HG02938 (cell line): ENCODE measurements at regions not wholly inside any gene's neighbourhood (a gene's known extent, or its start where the extent isn't known, plus 50 kb on each side); places are given as distances from the start of the nearest gene placed in this dataset.

Experiments used
- ATAC-seq: cut with Tn5 transposase; IDR thresholded peaks from one replicate; pipeline ENCODE4 v1.9.1; 2021; ENCODE audit warnings: mild to moderate bottlenecking, moderate library complexity; ENCODE audit not compliant: unreplicated experiment

DNA sequence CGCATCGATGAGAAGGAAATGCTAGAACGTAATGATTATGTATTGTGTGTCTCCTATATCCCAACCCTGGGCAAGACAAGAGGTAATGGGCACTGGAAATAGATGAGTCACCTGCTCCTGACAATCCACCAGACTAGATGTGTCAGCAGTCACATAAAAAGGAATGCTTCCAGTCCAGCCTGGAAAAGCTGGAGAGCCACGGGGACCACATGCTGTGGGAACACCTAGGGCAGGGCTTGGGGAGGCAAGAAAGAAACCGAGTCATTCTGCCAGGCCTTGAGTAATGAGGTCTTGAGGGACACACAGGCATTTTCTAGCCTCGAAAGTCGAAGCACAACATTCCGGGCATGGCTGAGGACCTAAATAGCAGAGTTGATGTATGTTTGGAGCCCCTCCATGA lies 716.7 kb upstream of the TMEM132C start:
- no peak for ATAC-seq

DNA sequence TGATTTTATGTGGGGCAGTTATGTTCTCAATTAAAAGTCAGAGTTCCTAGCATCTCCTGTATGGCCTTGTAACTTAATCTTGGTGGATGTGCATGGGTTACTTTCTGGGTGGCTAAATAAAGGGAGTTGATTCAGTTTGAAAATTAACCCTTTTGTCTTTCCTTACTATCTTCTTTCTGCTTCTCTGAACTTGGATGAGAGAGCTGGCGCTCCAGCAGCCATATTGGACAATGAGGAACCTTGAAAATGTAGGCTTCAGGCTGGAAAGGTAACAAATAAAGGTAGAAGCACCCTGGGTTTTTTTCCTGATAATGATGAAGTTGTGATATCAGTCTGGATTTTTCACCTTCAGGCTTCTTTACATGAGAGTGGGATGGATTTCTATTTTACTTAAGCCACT lies 714.1 kb upstream of the TMEM132C start:
- ATAC-seq = no peak

DNA sequence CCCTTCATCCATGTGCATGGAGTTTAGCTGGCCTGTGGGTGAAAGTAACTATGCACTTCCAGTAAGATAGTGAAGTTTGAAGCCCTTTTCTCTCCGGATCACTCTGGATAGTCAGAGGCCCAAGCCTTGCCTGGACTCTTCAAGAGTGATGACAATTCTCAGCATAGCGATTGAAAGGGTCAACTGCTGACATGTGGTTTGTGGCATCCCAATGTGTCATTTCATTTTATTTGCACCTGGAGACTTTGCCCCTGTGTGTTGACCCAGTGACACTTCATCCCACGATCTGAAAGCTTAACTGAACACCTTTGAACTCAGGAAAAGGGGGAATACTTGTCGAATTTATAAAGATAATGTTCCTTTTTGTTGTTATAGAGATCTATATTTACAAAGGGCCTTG lies 711.9 kb upstream of the TMEM132C start:
- ATAC-seq = no peak

DNA sequence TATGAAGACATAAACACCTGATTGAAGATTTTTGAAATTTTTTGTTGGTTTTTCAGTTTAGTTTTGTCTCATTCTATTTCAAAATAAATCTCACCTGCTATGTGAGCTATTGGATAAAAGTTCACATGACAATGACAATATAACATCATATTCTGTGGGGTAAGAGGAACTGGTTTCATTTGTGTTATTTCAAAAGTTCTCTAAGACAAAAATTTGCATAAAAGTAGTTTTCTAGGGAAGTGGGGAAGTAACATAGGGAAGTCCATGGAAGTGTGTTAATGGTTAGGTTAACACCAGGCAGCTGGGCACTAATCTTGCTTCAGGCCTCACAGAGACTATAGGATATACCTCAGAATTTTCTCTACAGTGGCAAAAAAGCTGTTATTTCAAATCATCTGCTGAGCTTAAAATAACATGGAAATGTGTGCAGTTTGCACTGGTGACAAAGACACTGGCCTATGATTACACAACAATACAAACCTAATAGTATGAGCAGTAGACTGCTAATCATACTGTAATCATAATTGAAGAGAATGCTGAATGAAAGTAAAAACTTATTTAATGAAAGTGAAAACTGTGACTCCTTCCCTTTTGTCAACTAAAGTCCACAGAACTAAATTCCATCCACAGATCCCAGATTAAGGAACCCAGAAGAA lies 710.6 kb upstream of the TMEM132C start:
- ATAC-seq = no peak

DNA sequence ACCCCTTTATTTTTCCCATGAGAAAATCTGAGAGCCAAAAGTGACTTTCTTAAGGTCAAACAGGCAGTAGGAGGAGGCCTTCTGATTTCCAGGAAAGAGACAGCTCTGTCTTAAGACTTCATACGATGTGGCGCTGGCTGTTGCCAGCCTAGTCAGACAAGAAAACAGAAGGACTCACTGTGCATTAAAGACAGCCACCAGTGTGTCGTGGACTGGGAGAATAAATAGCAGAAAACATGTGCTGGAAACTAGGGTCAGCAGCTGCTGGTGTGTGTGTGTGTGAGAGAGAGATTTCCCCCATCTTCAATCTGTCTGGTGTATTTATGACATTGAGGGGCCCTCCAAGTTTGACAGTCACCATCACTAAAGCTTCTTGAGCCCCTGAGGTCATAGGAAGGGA lies 708.6 kb upstream of the TMEM132C start:
- no peak for ATAC-seq

DNA sequence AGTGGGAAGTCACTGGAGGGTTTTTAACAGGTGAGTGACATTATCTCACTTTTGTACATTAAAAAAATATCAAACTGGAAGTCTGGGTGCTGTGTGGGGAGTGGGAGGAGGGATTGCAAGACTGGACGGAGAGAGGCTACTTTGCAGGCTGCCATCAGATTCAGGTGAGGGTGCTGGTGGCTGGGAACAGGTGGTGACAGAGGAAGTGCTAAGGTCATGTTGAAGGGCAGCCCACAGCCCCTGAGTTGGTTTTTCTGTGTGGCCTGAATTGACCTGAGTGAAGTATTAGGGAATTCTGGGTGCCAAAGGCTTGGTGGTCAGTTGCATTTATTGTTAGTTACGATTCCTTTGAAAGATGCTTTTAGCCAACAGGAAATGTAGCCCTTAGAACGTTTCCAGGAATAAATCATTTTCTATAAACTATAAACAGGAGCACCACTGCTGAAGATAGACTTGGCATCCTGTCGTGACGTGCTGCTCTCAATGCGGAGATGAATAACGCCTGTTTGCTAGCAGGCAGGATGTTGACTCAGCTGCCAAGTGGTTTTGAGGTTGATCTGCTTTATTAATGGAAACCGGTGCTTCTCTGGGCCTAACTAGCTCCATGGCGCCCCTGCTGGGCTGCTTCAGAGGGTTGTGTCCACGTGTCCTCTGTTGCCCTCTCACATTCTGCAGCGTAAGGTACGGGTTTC lies 707.5 kb upstream of the TMEM132C start:
- no peak for ATAC-seq

DNA sequence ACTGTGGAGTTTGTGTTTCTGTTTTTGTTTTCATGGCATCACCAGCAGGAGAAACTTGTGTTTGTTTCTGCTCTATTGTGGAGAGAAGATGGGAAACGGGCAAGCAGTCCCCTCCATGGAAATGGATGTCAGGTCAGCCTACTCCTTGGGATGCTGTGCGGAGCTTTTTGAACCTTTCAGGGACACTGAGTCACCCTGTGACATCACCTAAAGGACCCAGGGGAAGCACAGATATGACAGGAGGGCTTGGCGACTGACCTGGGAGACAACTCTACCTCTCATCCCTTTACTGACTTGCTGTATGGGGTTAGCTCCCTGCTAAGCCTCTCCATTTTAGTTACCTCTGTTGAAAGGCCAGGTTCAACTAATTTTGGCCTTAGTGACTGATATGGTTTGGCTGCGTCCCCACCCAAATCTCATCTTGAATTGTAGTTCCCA lies 706.9 kb upstream of the TMEM132C start:
- ATAC-seq = no peak

DNA sequence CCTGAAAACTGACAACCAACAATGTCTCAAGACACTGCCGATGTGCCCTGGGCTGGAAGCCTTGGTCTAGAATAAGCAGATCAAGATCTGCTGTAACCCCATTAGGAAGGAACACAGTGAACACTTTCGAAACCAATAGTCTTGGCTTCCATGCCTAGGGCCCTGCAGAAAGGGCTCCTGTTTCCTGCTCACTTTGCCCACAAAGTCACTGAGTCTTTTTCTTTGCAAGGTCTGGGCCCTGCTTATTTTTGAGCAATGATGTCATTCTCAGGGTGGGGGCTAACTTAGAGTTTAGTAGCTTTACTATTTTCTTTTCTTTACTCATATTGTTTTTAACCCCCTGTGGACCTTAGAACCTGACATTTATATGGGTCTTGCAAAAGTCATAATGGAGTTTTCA lies 704.2 kb upstream of the TMEM132C start:
- ATAC-seq = no peak

DNA sequence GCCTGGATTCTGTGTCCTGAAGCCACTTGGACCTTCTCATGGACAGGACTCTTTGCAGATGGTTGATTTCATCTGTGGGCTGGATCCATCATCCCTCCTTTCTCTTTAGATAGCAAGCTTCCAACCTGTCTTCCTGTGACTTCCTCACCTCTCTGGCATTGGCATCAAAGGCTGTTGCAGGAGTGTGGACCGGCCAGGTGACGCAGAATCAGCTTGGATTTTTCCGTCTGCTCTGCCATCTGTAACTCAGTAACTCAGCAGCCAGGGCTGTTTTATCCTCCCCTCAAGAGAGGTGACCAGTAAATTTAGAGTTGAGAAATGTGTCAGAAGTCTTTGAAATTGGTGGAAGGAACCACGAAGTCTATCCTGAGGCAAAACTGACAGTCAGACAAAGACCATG lies 701.7 kb upstream of the TMEM132C start:
- no peak for ATAC-seq

DNA sequence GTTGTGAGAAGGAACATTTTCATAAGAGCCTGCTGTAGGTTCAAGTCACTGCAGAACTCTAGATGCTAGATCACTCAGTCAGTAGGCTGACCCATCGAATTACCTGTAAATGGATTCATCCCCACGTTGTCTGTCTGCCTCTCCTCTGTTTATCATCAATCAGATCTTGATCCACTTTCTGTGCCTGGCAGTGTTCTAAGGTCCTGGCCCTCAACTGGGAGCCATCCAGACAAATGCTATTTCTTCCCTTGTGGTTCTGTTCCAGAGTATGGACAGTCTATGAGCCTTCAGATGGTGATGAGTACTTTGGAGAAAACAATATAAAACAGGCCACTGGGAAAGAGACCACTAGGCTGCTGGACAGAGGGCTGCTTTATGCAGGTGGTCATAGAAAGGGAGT lies 699.4 kb upstream of the TMEM132C start:
- ATAC-seq = no peak

DNA sequence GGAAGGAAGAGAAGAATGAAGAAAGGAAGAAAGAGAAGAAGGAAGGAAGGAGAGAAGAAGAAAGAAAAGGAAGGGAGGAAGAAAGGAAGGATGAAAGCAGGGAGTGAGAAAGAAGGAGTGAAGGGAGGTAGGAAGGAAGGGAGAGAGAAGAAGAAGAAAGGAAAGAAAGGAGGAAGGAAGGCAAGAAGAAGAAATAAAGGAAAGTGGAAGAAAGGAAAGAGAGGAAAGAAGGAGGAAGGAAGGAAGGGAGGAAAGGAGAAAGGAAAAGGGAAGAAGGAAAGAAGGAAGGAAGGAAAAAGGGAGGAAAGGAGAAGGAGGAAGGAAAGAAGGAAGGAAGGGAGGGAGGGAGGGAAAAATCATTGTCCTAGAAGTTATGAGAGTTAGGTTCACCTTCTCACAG lies 696.6 kb upstream of the TMEM132C start:
- no peak for ATAC-seq

DNA sequence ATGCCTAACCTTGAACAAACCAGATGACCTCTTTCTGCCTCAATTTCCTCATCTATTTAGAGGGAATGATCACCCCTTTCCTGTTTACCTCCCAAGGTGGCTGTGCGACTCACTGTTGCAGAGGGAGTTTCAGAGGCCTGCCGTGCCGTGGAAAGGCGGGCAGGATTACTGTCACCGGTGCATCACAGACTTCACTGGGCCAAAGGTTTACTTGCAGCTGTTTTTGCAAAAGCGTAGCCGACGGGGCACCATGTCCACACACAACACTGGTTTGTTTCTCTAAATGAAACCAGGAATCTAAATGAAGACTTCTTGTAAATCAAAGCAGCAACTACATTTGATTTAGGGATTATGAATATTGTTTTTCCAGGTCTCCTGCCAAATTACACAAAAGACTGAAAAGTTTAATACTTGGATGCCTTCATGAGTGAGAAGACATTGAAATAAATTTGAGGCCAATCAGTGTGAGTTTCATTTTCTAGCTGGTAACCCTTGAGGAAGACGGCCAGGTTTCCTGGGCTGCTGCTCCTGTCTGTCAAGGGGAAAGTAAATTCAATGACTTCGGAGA lies 696.1 kb upstream of the TMEM132C start:
- no peak for ATAC-seq

DNA sequence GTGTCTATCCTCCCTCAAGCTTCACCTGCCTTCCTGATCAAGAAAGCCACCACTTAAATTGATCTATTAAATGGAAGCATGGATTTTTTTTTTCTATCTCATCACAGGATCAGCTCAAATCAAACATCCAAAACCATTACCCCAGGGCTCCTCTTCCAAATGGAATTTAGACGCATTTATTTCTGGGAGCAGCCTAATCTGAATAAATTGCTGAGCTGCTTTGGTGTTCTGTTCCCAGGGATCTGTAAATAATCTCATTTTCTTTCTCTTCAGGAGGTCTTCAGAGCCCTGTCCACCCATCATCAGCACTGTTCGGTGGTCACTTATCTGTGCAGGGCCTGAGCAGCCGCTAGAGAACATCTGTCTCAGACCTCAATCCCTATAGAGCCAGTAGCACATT lies 695.4 kb upstream of the TMEM132C start:
- ATAC-seq = no peak

DNA sequence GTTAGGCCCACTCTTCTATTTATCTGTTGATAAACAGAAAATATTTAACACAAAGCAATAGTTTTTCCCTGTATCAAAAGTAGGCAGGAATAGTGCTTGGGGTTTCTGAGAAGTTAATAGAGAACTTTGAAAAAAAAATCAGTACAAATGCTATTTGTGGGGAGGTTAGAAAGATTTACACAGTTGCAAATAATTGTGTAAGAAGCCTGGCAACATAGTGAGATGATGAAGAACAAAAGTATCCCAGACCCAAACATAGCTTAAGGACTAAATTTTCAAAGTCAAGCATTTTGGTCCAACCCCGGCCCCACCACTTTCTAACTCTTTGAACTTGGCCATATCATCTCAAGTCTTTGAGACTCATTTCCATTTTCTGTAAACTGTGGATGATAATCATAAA lies 687.5 kb upstream of the TMEM132C start:
- no peak for ATAC-seq

DNA sequence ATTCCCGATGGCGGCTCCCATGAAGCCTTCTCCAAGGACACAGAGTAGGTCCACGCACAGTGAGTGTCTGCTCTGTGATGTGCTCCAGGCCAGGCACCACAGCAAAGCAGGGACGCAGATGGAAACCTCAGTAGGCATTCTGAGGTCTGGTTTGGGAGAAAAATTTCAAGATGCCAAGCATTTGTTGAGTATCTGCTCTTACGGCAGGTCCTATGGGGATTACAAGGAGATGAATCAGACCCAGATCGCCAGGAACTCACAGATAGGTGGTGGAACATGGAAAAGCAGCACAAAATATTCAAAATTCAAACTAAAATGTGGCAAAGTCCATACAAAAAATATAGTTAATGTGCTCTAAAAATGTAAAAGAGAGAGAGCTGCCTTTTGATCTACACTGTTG lies 684.9 kb upstream of the TMEM132C start:
- ATAC-seq = no peak

DNA sequence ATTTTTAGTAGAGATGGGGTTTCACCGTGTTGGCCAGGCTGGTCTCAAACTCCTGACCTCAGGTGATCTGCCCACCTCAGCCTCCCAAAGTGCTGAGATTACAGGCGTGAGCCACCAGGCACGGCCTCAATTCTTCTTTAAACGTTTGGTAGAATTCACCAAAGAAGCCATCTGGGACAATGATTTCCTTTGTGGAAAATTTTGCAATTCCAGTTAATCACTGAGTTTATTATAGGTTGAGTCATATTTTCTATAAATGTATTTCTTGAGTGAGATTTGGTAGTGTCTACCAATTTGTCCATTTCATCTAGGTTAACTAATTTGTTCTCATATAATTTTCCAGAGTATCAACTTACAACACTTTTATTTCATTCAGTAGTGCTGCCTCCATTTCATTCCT lies 683.9 kb upstream of the TMEM132C start:
- no peak for ATAC-seq

DNA sequence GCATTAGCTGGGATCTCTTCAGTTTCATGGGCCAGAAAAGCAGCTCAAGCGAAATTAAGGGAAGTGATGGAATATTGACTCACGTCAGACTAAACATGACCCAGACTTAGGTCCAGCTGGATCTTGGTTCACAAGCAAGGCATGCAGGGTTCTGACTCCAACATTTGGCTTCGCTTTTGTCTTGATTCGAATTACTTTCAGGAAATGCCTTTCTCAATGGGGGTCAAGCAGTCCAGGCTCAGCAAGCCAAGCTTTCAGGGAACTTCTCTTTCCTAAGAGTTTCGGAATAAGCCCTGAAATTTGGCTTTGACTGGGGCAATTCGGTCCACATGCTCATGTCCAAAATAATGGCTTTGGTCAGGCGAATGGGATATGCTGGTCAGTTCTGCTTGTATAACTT lies 678.7 kb upstream of the TMEM132C start:
- no peak for ATAC-seq

DNA sequence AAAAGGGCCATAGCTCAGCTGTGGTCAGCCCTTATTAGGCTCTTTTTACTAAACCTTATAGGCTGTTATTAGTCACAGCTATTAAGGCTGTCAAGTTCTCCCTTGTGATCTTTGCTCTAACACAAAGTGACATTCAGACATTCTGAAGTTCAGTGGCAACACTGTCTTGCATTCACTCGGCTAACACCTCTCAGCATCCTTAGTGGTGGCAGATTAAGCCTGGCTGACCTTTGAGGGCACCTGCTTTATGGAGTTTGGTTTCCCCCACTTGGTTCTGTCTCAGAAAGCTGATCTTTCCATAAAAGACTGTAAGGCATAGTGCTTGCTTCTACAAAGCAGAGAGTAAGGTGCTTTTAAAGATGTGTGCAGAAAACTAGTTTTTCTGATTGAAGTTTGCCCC lies 677.4 kb upstream of the TMEM132C start:
- no peak for ATAC-seq

DNA sequence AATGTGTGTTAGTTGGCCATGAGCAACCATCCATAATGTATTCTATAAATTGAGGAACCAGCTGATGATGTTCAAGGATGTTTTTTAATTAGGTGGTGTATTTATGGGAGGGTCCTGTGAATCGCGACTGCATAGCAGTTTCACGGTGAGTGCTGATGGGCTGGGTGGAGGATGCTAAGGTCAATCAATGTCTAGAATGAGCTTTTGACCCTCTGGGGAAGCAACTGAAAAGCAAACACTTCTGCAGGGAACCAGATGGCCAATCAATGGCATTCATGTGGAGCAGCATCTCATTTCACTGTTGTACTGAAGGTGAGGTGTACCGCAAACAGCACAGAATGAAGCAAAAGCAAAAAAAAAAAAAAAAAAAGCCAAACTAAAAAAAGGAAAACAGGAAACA lies 676.1 kb upstream of the TMEM132C start:
- no peak for ATAC-seq

DNA sequence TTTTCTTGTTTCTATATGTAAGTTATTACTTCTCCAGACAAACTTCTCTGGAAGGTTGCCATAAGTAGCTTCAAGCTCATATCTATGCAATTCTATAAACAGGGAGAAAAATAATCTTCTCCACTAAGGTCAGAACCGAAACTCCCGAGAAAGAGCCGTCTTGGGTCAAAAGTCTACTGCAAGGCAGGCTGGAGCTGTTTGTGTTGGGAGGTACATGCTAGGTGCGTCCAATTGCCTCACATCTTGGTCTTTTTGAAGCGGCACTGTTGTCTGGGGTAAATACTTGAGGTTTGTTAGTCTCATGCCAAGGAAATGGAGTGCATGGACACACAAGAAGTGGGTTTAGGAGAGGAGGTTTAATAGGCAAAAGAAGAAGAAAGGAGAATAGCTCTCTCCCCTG lies 674.7 kb upstream of the TMEM132C start:
- no peak for ATAC-seq

DNA sequence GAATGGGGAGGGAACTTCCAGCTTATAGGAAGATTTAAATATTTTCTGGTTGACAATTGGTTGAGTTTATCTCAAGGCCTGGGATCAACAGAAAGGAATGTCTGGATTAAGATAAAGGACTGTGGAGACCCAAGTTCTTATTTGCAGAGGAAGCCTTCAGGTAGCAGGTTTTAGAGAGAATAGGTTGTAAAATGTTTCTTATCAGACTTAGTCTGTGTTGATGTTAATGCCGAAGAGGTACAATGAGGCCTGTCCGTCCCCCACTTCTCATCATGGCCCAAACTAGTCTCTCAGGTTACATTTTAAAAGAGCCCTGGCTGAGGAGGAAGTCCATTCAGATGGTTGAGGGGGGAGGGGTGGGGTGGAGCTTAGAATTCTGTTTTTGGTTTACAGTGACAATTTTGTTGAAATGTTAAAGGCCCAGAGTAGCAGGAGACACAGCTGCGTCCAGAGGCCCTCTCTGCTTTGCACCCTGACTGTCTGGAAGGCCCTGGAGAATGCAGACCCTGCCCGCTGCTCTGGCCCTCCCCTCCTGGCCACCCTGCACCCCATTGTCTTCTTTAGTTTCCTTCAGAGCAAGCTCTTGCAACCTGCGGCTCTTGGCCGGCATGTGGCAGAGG lies 672.5 kb upstream of the TMEM132C start:
- ATAC-seq = no peak

DNA sequence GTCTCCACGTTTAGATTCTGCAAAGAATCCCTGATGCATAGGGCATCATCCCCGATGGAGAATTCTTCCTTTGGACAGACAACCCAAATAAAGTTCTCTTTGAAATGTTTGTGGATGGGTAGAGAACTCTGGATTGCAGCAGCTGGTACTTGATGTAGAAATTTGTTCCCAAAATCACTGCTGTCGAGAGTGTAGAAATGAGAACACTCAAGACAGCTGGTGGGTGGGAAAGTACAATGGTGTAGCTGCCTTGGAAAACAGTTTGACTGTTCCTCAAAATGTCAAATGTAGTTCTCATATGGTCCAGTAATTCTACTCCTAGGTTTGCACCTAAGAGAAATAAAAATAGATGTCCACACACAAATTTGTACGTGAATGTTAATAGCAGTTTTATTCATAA lies 671.5 kb upstream of the TMEM132C start:
- ATAC-seq = no peak
